Left hindlimb (tissue), 1 donor: ENCODE measurements at regions not wholly inside any gene's neighbourhood (a gene's known extent, or its start where the extent isn't known, plus 50 kb on each side); places are given as distances from the start of the nearest gene placed in this dataset.
A peak's percentile ranks its signal among the peaks of the same experiment; 100 is the strongest.

Experiments
- DNase-seq: peaks from one replicate; pipeline ENCODE4 v3.0.0-alpha.2; 2018

- peak; percentile 49 for DNase-seq
These were observed 272.2 kb downstream of the OSR1 start for GRCh38 chr2:19086231-19086651.

- no peak for DNase-seq
These were observed 279.7 kb downstream of the OSR1 start for GRCh38 chr2:19078709-19079108.

GRCh38 chr2:19073522-19073921 is 284.9 kb downstream of the OSR1 start:
- peak; percentile 40 for DNase-seq

GRCh38 chr2:19072161-19072560 is 286.3 kb downstream of the OSR1 start:
- DNase-seq, result no peak

GRCh38 chr2:19070886-19071285 is 287.5 kb downstream of the OSR1 start:
- DNase-seq, result no peak

GRCh38 chr2:19068206-19068605 is 290.2 kb downstream of the OSR1 start:
- no peak for DNase-seq

- no peak for DNase-seq
These were observed 296.1 kb downstream of the OSR1 start for GRCh38 chr2:19062370-19062769.

GRCh38 chr2:19059076-19059475 is 299.3 kb downstream of the OSR1 start:
- DNase-seq, result no peak

GRCh38 chr2:19051203-19051831 is 307.1 kb downstream of the OSR1 start:
- no peak for DNase-seq

GRCh38 chr2:19050354-19050753 is 308.1 kb downstream of the OSR1 start:
- no peak for DNase-seq

GRCh38 chr2:19048593-19049266 is 309.7 kb downstream of the OSR1 start:
- DNase-seq, result peak; percentile 51

GRCh38 chr2:19046986-19047780 is 311.2 kb downstream of the OSR1 start:
- no peak for DNase-seq

GRCh38 chr2:19045151-19045550 is 313.3 kb downstream of the OSR1 start:
- DNase-seq, result no peak

GRCh38 chr2:19043893-19044292 is 314.5 kb downstream of the OSR1 start:
- no peak for DNase-seq

- no peak for DNase-seq
These were observed 316.9 kb downstream of the OSR1 start for GRCh38 chr2:19041434-19042041.

- no peak for DNase-seq
These were observed 320.1 kb downstream of the OSR1 start for GRCh38 chr2:19038071-19039015.

- DNase-seq, result no peak
These were observed 322.3 kb downstream of the OSR1 start for GRCh38 chr2:19036091-19036490.

- no peak for DNase-seq
These were observed 323.2 kb downstream of the OSR1 start for GRCh38 chr2:19035238-19035637.

GRCh38 chr2:19033240-19033639 is 325.2 kb downstream of the OSR1 start:
- DNase-seq, result no peak

GRCh38 chr2:19031642-19032041 is 326.8 kb downstream of the OSR1 start:
- DNase-seq, result no peak

- DNase-seq, result no peak
These were observed 328.8 kb downstream of the OSR1 start for GRCh38 chr2:19029655-19030054.
